ENCODE measurements at regions not wholly inside any gene's neighbourhood (a gene's known extent, or its start where the extent isn't known, plus 50 kb on each side); places are given as distances from the start of the nearest gene placed in this dataset. TPM values are rescaled to one million over a fixed set of nuclear protein-coding genes. Genes with fewer than 3 reads are reported as not detected.

- intact Hi-C loops (cut with DNase I), result no loop called here
- no peaks in the 10 kb centered on the region for H3K27me3 ChIP-seq
- TF ChIP-seq CTCF (IDR thresholded peaks at IDR 0.05), result no peak
- TF ChIP-seq EP300 (IDR thresholded peaks at IDR 0.05), result no peak
- no peak for TF ChIP-seq POLR2A (IDR thresholded peaks at IDR 0.05)
Observed at GRCh38 chrX:26295425-26295824, 79.5 kb downstream of the MAGEB5 start.

GRCh38 chrX:26286836-26287235, 70.9 kb downstream of the MAGEB5 start:
- H3K4me1 ChIP-seq (ENCODE audit: insufficient read depth), result no peaks in the 10 kb centered on the region
- no peaks in the 10 kb centered on the region for H3K9me3 ChIP-seq
- DNase-seq, result no peak
- TF ChIP-seq POLR2A (IDR thresholded peaks at IDR 0.05) (no peak), EP300 (IDR thresholded peaks at IDR 0.05) (no peak), CTCF (IDR thresholded peaks at IDR 0.05) (no peak)
- H3K4me3 ChIP-seq, result no peak overlapping the region
- intact Hi-C loops (cut with DNase I), result no loop called here
- H3K27ac ChIP-seq, result no peak overlapping the region
- H3K36me3 ChIP-seq, result no peaks in the 10 kb centered on the region
- H3K27me3 ChIP-seq, result no peaks in the 10 kb centered on the region
- WGBS, 3 donors, result 86 to 89% (median 88%) methylated on average over 9 of the region's 9 CpGs

More at GRCh38 chrX:26295425-26295824, 79.5 kb downstream of the MAGEB5 start:
- Histone ChIP-seq H3K4me3 (no peak overlapping the region), H3K4me1 (ENCODE audit: insufficient read depth) (no peaks in the 10 kb centered on the region), H3K9me3 (no peaks in the 10 kb centered on the region), H3K27ac (no peak overlapping the region), H3K36me3 (no peaks in the 10 kb centered on the region)
- WGBS, 3 donors, result 50 to 64% (median 55%) methylated on average over 1 of the region's 1 CpG
- no peak for DNase-seq

Small RNA genes lying in the stretch of these regions (small RNA-seq; reads per million reads assigned to genes)
- gene AC005345.1 (not detected), gene RF00019 (not detected), gene RNU1-142P (not detected)
